B cell (primary cell): ENCODE measurements at regions not wholly inside any gene's neighbourhood (a gene's known extent, or its start where the extent isn't known, plus 50 kb on each side); places are given as distances from the start of the nearest gene placed in this dataset.

ENCODE experiments used
- ATAC-seq: fragments of 200-7000 bp; cut with Tn5 transposase; one replicate; pipeline ENCODE4 v1.10.0; 2021; ENCODE audit warnings: low read depth, mild to moderate bottlenecking, moderate number of reproducible peaks, moderate library complexity
- CTCF ChIA-PET: fragments of 350-600 bp; sonication (Branson Sonifier 250); formaldehyde crosslinking; loops from one replicate; lab custom pipeline; 2021; ENCODE audit warnings: antibody characterized with exemption, inconsistent platforms; lab: Charles Lee
- POLR2A ChIA-PET: fragments of 350-600 bp; sonication (Branson Sonifier 250); formaldehyde crosslinking; loops from one replicate; lab custom pipeline; 2021; ENCODE audit warnings: antibody characterized with exemption; lab: Charles Lee
- DNase-seq: peaks from one replicate; pipeline ENCODE4 v3.0.0; 2013
- H2AFZ ChIP-seq: 2 replicates; pipeline ENCODE4 v1.6.1; 2012; ENCODE audit warnings: mild to moderate bottlenecking, low read depth, low read length; ENCODE audit not compliant: insufficient read depth, poor library complexity, severe bottlenecking
- H3K27ac ChIP-seq, 2 donors: 1 replicate in 1 of 2; 2 replicates in 1 of 2; pipeline ENCODE4 v1.5.1; 2012 to 2013; ENCODE audit warnings: low read length in 2 of 2, mild to moderate bottlenecking in 2 of 2, moderate library complexity in 1 of 2
- H3K27me3 ChIP-seq, 4 experiments: fragments of 200-600 bp in 1 of 4; sonication (generic) in 1 of 4; replicated peaks in 1 of 4; 1 replicate in 2 of 4; 2 replicates in 2 of 4; pipeline versions ENCODE4 v1.6.1 to v1.7.0; 2013 to 2016; ENCODE audit warnings: low read length in 3 of 4, mild to moderate bottlenecking in 2 of 4, mixed read lengths in 1 of 4, moderate library complexity in 1 of 4; ENCODE audit not compliant: insufficient read depth in 4 of 4, control insufficient read depth in 3 of 4; ENCODE audit errors: control extremely low read depth in 1 of 4
- H3K36me3 ChIP-seq, 2 experiments: replicated peaks in 1 of 2; 1 replicate in 1 of 2; 2 replicates in 1 of 2; pipeline versions ENCODE4 v1.6.1 to v1.7.1; 2013; ENCODE audit warnings: low read length in 1 of 2; ENCODE audit not compliant: insufficient read depth in 2 of 2, control insufficient read depth in 1 of 2; ENCODE audit errors: control extremely low read depth in 1 of 2, extremely low read depth in 1 of 2
- H3K4me1 ChIP-seq, 2 donors: fragments of 200-600 bp in 1 of 2; sonication (generic) in 1 of 2; 1 replicate in 1 of 2; 2 replicates in 1 of 2; pipeline versions ENCODE4 v1.5.1 to v1.6.1; 2013 to 2017; ENCODE audit warnings: low read length in 2 of 2; ENCODE audit not compliant: control insufficient read depth in 2 of 2, insufficient read depth in 2 of 2
- H3K4me2 ChIP-seq: replicated peaks from 2 replicates; pipeline ENCODE3; 2012; ENCODE audit warnings: mild to moderate bottlenecking, low read depth, low read length; ENCODE audit not compliant: poor library complexity, severe bottlenecking
- H3K4me3 ChIP-seq, 5 experiments: fragments of 200-600 bp in 1 of 5; sonication (generic) in 1 of 5; 1 replicate in 3 of 5; 2 replicates in 2 of 5; pipeline versions ENCODE4 v1.5.1 to v1.7.0; 2011 to 2016; ENCODE audit warnings: low read length in 4 of 5, mild to moderate bottlenecking in 4 of 5, low read depth in 2 of 5, control low read depth in 1 of 5, moderate library complexity in 1 of 5; ENCODE audit not compliant: insufficient read depth in 1 of 5; ENCODE audit errors: control extremely low read depth in 1 of 5, extremely low read depth in 1 of 5
- H3K79me2 ChIP-seq: fragments of 200-600 bp; sonication (generic); one replicate; pipeline ENCODE4 v1.6.0; 2016; ENCODE audit warnings: low read length; ENCODE audit not compliant: control insufficient read depth, insufficient read depth
- H3K9ac ChIP-seq: fragments of 200-600 bp; sonication (generic); 2 replicates; pipeline ENCODE4 v1.6.1; 2017; ENCODE audit warnings: mild to moderate bottlenecking, low read length, moderate library complexity
- H3K9me3 ChIP-seq, 3 donors: one replicate each; pipeline versions ENCODE4 v1.6.1 to v1.7.1; 2013; ENCODE audit warnings: low read length in 2 of 3; ENCODE audit not compliant: control insufficient read depth in 2 of 3, insufficient read depth in 1 of 3; ENCODE audit errors: control extremely low read depth in 1 of 3
- H4K20me1 ChIP-seq: 2 replicates; pipeline ENCODE4 v1.6.0; 2012; ENCODE audit warnings: mild to moderate bottlenecking, low read length; ENCODE audit not compliant: insufficient read depth, control insufficient read depth, poor library complexity, severe bottlenecking
- H3K27ac Mint-ChIP-seq: one replicate; pipeline ENCODE4 v1.8.0; 2021; ENCODE audit warnings: mixed read lengths
- H3K27me3 Mint-ChIP-seq: one replicate; pipeline ENCODE4 v1.8.0; 2021; ENCODE audit warnings: mixed read lengths
- H3K4me1 Mint-ChIP-seq: one replicate; pipeline ENCODE4 v1.8.0; 2021; ENCODE audit warnings: mixed read lengths
- H3K4me3 Mint-ChIP-seq: one replicate; pipeline ENCODE4 v1.8.0; 2021; ENCODE audit warnings: mixed read lengths
- H3K9me3 Mint-ChIP-seq: one replicate; pipeline ENCODE4 v1.8.0; 2022; ENCODE audit warnings: mixed read lengths; ENCODE audit not compliant: insufficient read depth
- EZH2 ChIP-seq: IDR thresholded peaks from 2 replicates; pipeline ENCODE4 v1.6.1; 2012; ENCODE audit warnings: borderline replicate concordance, low read depth, mild to moderate bottlenecking, moderate library complexity, low read length; ENCODE audit not compliant: insufficient read depth, poor library complexity, severe bottlenecking
- WGBS: methylation state at CpG from one replicate; pipeline ENCODE4 v1.1.5; 2013; ENCODE audit warnings: missing lambda C conversion rate; ENCODE audit not compliant: insufficient coverage; 5-methylcytosine and 5-hydroxymethylcytosine counted together
- intact Hi-C: fragments of 100-400 bp; cut with micrococcal nuclease; formaldehyde crosslinking; loops from one replicate; pipeline ENCODE4 v1.10.0; 2022
- TF ChIP-seq, protein P1 (sequence below): fragments of 200-600 bp; IDR thresholded peaks from one replicate; pipeline ENCODE4 v1.8.0; 2022; ENCODE audit warnings: antibody characterized with exemption, mild to moderate bottlenecking

DNA sequence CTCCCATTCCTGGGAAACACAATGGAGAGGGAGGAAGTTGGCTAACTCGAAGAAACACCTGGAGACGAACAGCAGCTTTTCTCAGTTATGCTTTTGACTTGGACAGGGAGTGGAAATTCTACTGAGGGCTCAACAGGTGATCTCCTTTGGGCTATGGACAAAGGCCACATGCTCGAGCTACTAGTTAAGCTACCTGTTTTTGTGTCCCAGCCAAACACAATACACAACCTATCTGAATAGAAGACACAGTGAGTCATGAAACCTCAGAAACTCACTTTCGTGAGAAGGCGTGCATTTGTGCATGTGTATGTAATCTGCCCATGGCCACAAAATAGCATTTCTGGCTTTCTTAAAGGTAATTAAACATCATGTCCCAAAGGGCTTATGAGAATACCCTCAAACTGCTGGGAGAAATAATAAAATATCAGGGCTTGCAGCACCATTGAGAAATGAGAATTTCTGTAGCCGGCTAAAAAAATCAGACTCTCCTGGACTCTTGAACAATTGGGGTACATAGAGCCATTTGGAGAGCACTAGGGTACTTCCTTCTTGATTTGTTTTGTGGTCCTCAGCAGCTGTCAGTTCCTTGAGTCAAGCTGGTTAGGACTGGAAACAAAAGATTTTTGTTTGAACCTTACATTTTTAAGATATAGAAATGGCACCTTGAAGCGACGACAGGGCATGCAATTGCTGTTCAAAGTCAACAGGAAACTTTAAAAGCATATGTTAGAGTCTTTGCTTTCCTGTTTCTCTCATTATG is 85.5 kb upstream of the PTHLH start:
- no peaks in the 10 kb centered on the region for H3K4me1 Mint-ChIP-seq
- H3K4me3 Mint-ChIP-seq, result no peak overlapping the region
- Histone ChIP-seq H3K4me3 (no peak overlapping the region), H3K27me3 (no peaks in the 10 kb centered on the region), H2AFZ (no peak overlapping the region), H3K9ac (no peak overlapping the region), H3K79me2 (no peaks in the 10 kb centered on the region), H3K36me3 (no peaks in the 10 kb centered on the region), H3K9me3 (no peaks in the 10 kb centered on the region), H3K4me1 (no peaks in the 10 kb centered on the region), H3K27ac (no peak overlapping the region), H4K20me1 (no peaks in the 10 kb centered on the region), H3K4me2 (no peak overlapping the region)
- DNase-seq (no peak), ATAC-seq (no peak)
- ChIA-PET POLR2A (no interaction called here), CTCF (no interaction called here)
- TF ChIP-seq, protein P1, sequence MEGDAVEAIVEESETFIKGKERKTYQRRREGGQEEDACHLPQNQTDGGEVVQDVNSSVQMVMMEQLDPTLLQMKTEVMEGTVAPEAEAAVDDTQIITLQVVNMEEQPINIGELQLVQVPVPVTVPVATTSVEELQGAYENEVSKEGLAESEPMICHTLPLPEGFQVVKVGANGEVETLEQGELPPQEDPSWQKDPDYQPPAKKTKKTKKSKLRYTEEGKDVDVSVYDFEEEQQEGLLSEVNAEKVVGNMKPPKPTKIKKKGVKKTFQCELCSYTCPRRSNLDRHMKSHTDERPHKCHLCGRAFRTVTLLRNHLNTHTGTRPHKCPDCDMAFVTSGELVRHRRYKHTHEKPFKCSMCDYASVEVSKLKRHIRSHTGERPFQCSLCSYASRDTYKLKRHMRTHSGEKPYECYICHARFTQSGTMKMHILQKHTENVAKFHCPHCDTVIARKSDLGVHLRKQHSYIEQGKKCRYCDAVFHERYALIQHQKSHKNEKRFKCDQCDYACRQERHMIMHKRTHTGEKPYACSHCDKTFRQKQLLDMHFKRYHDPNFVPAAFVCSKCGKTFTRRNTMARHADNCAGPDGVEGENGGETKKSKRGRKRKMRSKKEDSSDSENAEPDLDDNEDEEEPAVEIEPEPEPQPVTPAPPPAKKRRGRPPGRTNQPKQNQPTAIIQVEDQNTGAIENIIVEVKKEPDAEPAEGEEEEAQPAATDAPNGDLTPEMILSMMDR, result no peak
- no peak for TF ChIP-seq EZH2
- 100% methylated on average over 2 of the region's 8 CpGs for WGBS
- no peak overlapping the region for H3K27ac Mint-ChIP-seq
- H3K27me3 Mint-ChIP-seq, result peaks cover 4% of the 10 kb centered on the region
- H3K9me3 Mint-ChIP-seq, result no peaks in the 10 kb centered on the region
- intact Hi-C loops, result no loop called here

DNA sequence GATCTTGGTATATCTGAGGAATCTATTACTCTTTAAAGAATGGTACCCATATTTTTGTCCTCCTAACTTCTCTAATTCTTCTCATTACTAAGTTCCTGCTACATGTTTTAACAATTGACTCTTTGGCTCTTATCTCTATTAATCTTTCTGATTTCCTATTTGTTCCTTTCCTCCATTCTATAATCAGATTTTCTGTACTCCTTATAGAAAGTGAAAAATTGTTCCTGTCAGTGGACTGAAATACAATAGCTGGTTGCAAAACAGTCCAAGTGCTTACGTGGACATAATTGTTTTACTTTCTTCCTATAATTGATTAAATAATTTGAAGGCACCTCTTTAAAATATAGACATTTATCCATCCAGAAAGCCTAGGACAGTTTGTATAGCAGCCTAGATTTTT is 86.7 kb upstream of the PTHLH start:
- Histone ChIP-seq H4K20me1 (no peaks in the 10 kb centered on the region), H3K4me1 (no peaks in the 10 kb centered on the region), H3K9ac (no peak overlapping the region), H3K9me3 (no peaks in the 10 kb centered on the region), H3K4me2 (no peak overlapping the region), H3K27ac (no peak overlapping the region), H3K79me2 (no peaks in the 10 kb centered on the region), H3K36me3 (no peaks in the 10 kb centered on the region), H2AFZ (no peak overlapping the region), H3K4me3 (no peak overlapping the region), H3K27me3 (no peaks in the 10 kb centered on the region)
- CTCF ChIA-PET, result no interaction called here
- Mint-ChIP-seq H3K9me3 (no peaks in the 10 kb centered on the region), H3K27me3 (peaks cover 4% of the 10 kb centered on the region), H3K4me1 (no peaks in the 10 kb centered on the region), H3K27ac (no peak overlapping the region), H3K4me3 (no peak overlapping the region)
- WGBS, result no CpG with 5 or more reads among the region's 1 CpG
- DNase-seq (no peak), ATAC-seq (no peak)
- intact Hi-C loops, result no loop called here
- POLR2A ChIA-PET, result no interaction called here
- TF ChIP-seq, protein P1, result no peak
- no peak for TF ChIP-seq EZH2
